IPS DF 4.7 (cell line): ENCODE measurements at regions not wholly inside any gene's neighbourhood (a gene's known extent, or its start where the extent isn't known, plus 50 kb on each side); places are given as distances from the start of the nearest gene placed in this dataset.

ENCODE experiments used
- DNase-seq: peaks from one replicate; pipeline ENCODE4 v3.0.0-alpha.2; 2013; ENCODE audit warnings: low spot score; ENCODE audit errors: extremely low read depth

DNA sequence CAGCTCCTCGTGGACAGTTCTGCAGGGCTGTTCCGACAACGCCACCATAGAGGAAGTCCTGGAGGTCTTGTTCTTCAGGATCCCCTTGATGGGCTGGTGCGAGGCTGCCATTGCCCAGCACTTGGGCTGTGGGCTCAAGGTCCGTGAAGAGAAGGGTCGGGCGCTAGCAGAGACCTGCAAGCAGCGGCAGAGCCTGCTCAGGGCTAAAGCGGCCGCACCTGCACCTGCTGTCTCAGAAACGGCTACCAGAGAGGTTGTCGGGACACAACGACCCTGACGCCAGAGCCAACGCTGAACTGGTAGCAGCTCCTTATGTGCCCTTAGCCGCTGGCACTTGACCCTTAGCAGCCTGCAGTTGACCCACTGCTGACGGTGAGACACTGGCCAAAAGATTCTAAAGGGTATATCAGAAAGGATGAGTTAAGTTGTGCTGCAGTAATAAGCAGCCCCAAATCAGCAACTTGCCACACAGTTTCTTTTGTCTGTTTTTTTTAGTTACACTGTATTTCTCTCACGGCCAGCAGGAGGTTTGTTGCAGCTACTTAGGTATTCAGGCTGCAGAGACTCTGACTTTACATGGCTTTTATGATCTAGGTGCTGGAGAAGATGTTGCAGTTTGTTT lies 55.5 kb upstream of the ST6GAL2 start:
- DNase-seq, result no peak

DNA sequence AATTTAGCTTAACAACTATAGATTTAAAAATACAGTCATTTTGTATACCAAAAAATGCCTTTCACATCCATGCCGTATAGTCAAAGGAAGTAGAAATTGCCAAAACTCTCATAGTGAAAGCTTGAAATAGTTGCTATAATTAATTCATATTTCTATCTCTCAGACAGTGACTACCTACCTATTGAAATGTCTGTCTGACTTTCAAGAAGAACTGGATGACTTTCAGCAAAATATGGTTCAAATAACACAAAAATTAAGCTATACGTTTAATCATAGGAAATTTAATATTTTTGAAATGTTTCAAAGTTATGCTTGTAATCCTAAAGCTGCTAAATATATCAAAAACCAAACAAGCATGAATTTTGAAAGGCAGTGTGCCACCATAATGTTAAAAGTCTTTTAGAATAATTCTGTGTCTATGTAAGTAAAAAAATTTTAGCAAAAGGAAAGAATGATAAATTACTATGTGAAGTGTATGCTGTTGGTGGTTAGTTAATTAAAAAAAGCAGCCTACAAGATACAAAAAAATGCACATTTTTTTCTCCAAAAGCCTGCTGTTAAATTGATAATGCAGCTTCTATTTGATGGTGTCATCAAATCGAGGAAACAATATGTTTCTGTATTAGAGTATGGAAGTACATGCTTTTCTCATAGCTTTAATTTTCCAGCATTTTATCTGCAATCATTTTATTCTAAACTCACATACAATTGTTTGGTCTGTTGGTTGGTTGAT lies 57.7 kb upstream of the ST6GAL2 start:
- DNase-seq, result no peak

DNA sequence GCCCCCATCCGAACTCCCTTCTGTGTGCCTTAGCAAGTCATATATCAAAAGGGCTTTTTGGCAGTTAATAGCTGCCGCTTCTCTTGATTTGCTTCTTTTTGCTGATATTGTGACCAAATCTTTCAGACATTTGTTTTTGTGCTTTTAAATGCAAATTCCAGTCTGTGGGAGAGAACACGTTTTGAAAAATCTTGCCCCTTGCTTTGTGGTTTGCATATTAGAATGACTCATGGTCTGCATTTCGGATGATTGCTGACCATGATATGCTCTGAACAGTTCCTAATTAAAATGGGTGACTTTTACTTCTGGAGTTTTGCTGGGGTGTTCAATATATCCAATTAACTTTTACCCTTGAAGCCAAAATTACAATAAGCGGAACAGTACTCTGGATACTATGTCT lies 58.2 kb upstream of the ST6GAL2 start:
- no peak for DNase-seq

DNA sequence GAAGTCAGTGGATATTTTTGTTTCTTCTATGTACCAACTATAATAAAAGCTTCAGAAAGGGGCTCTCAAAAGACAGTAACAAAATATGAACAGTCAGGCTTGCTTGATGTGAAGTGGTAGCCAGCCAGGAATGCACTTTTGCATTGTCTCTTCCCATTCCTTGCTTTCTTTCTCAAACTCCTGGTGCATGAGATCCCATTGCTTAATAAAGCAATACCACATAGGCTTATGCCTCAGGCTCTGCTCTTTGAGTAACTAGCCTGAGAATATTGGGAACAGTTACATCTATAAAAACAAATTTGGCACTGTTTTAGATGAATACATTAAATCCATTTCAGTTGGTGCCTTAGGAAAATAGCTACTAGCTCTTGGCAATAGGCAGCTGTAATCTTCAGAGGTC lies 62.6 kb upstream of the ST6GAL2 start:
- DNase-seq, result no peak

DNA sequence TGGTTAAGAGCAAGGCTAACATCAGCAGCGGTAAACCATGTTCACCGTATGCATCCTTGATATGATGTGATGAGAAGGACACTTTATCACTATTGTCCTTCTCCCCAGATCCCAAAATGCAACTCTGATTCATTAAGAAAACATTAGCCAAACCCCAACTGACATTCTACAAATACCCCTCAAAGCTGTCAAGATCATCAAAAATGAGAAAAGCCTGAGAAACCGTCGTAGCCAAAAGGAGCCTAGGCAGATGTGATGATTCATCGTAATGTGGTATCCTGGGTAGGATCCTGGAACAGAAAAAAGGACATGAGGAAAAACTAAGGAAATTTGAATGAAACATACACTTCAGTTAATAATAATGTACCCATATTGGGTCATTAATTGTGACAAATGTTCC lies 67.3 kb upstream of the ST6GAL2 start:
- no peak for DNase-seq

DNA sequence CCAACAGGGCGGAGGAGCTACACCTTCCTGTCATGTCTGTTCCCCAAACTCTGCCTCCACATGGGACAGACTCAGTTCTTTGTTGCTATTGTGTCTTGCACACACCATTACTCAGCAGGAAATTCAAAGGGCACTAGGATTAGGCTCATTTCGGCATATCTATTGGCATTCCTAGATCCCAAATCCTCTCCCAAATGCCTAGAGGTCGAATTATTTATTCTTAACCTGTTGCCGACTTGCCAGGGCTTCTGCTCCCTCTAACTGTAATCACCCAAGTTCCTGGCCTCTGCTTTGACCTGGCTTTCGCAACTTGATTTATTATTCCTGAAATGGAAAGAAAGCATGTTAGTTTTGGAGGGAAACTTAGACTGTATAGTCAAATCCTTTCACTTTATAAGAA lies 67.8 kb upstream of the ST6GAL2 start:
- DNase-seq, result no peak

DNA sequence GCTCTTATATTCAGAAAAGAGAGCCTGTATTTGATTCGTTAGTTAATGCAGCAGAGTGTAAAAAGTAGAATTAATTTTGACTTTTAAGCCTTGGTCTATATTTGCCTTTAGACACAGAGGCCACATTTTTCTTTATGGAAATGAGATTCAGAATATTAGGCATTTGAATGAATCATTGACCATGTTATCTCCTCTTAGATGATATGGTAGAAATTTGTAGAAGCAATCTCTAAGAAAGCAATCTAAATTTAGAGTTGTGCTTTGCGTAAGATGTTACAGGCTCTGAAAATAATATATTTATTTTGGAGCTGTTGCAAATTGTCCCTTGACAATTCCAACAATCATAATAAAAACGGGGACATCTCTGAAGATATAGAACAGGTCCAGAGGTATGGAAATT lies 68.3 kb upstream of the ST6GAL2 start:
- DNase-seq, result no peak

DNA sequence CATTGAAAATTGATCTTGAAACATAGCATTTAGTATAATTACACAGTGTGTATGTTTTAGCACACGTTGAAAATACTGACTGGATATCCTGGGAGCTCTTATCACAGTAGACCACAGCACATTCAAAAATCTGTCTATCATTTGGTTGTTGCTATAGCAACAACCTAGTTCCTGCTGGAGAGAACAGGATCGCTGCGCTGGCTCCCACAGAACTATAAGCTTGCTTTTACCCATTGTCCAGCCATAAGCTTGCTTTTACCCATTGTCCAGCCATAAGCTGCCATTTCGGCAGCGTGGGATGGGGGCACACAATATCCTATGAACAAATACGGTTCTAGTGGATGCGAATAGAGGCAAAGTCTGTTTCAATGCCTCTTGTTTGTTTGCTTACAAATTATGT lies 70.4 kb upstream of the ST6GAL2 start:
- no peak for DNase-seq

DNA sequence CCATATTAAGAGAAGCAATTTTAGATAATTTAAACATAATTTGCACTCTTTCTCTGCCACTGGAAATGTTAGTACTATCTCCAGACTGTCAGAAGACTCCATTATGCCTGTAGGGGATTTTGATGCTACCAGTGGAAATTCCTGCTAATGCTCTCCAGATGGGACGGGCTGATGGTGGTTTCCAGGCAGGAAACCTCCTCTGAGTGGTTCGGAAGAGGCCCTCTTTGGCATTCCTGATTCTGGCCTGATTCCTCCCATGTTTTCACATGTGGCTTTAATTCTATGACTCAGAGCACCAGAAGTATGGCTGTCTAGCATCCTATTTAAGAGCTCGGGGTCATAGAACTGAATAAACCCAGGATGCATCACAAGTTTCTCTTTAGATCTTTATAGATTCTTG lies 70.9 kb upstream of the ST6GAL2 start:
- DNase-seq, result no peak

DNA sequence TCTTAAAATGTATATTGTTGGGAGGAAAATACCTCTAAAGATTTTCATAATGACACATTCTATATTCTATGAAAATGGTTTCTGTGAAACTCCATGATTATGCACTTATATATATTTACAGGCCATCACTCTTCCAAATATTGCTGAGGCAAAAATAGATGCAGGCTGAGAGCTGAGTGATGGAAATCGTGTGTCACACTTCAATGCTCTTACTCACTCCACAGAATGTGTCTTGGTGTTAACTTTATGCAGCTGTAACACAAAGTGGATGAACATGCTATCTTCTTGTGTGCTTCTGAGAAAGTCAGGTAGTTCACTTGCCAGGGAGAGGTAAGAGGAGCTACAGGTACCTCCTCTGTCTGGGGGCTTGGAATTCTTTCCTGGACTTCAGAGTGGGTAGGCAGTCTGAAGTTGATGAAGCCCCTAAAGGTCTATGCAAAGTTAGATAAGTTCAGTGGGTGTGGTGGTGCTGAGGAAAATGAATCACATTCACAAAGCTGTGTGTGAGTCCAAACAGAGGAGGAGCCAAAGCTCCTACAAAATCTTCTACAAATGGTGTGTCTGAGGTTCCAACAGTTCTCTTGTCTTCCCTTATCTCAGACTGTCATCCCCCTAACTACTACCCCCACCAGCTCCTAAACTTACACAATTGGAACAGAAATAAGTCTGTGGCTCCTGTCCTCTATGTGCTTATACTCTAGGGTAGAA lies 74.2 kb upstream of the ST6GAL2 start:
- no peak for DNase-seq

DNA sequence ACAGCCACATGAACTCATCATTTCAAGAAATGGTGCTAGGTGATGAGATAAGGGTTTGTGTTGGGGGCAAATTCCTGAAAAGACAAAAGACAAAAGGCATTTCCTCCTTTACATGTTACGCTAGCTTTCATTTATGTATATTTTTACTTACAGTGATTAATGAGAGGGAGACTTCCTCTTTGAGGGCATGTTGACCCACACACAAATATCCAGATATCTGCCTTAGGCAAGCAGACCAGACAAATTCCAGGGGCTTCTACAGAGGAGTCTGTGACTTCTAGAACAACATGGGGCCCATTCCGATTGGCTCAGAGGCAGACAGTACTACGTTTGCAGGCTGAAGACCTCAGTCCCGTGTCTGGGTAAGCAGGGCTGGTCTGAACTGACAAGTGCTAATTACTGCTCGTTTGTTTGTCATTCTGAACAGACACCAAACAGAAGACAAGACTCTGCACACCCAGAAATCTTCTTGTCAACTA lies 74.8 kb upstream of the ST6GAL2 start:
- DNase-seq, result no peak

DNA sequence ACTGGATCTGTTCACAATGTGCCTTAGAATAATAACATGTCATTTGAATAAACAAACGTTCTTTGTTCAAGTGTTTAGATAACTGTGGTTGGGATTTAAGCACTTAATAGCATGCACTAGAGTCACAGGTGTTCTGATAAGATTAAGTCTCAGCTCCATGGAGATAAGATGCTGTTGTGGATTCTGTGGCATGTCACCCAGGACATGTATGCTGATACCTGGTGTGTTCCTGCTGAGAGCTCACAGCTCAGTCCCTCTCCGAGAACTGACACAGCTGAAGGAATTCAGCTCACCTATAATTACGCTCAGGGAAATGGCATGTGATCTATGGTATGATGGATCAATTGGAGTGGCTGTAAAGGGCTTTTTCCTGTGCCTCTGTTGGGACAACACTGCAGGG lies 75.4 kb upstream of the ST6GAL2 start:
- no peak for DNase-seq

DNA sequence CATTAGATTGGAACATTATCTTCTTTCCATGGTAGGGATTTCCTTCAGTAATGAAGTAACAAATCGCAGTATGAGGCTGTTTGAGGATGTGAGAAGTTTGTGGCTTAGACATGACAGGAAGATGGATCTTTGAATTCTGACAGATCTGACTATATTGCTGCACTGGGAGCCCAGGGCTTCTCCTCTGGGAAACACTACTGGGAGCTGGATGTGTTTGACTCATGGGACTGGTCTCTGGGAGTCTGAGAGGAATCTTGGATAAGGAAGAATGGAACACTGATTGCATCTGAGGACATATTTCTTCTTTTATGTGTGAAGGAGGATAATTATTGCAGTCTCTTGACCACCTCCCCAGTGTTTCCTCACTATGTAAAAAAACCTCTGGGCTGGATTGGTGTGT lies 77.2 kb upstream of the ST6GAL2 start:
- DNase-seq, result no peak

DNA sequence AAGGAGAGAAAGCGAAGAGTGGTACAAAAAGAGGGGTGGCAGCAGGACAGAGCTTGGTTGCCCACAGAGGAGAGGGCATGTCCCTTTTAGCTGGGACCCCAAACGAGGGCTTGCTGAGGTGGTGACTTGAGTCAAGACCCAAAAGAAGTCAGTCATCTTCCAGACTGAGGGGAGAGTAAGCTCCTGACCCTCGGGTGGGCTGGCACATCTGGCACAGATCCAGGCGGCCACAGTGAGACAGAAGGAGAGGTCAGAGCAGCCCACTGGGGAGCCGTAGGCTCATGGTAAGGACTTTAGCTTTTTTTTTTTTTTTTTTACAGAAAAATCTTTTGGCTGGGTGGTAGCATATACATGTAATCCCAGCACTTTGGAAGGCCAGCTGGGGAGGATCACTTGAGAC lies 77.9 kb upstream of the ST6GAL2 start:
- DNase-seq, result no peak

DNA sequence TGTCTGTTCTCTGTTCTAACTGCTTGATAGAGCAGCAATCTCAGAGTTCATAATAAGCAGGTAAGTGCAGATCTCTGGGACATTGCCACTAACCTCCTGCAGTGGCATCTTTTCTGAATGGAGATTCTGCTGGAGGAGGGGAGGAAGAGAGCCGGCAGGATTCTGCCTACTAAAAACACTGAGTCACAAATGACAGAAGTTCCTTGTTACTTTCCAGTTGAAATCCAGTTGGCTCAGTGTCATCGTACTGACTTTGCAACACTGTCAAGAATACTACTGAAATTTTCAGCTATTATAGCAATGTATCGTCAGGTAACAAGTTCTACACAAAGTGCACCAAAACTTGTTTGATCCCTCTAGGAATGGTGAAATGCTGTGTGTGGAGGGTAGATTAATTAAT lies 79.6 kb upstream of the ST6GAL2 start:
- no peak for DNase-seq

DNA sequence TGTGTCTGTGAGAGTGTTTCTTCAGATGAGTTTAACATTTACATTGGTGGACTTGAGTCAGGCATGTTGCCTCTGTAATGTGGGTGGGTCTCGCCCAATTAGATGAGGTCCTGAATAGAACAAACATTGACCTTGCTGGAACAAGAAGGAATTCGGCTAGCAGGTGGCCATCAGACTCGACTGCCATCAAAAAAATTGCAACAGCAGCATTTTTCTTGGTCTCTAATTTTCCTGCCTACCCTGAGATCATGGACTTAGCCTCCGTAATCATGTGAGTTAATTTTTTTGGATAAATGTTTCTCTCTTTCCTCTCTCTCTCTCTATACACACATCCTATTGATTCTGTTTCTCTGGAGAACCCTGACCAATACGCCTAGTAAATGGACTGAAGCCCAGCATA lies 83.8 kb upstream of the ST6GAL2 start:
- DNase-seq, result no peak

DNA sequence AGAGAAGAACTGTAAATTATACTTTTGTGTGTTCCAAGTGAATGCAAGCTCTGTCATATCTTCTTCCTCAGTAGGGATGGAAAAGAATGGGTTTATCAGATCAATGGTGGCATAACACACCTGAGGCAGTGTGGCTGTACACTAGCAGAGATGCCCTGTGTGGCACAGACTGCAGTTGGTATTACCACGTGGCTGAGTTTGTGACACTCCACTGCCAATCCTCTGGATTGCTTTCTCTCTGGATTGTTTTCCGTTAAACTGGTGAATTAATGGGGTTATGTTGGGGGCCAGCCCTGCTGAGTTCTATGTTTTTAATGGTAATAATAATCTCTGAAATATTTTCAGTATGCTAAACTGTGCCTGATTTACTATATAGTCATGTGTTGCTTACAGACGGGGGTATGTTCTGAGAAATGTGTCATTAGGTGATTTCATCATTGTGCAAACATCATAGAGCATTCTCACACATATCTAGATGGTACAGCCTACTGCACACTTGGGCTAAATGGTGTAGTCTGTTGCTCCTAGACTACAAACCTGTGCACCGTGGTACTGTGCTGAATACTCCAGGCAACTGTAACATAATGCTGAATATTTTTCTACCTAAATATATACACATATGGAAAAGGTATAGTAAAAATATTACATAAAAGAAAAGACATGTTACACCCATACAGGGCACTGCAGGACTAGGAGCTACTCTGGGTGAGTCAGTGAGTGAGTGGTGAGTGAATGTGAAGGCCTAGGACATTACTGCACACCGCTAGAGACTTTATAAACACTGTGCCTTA lies 84.7 kb upstream of the ST6GAL2 start:
- DNase-seq, result no peak

DNA sequence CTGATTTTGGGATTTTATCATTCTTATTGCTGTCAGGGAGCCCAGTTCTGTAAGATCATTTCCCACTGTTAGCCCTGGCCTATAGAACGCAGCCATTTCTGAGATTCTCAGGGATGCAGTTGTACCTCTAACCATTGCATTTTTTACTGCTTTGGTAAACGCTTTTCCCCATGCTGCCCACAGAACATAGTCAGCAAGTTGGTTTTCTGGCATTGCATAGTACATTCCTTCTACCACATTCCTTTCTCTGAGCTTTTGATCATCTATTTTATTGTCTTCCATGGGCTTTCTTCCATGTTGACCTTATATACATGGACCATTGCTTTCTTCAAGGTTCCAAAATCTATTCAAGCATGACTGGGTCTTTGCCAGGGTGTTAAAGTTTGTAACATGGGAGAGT lies 86.8 kb upstream of the ST6GAL2 start:
- no peak for DNase-seq

DNA sequence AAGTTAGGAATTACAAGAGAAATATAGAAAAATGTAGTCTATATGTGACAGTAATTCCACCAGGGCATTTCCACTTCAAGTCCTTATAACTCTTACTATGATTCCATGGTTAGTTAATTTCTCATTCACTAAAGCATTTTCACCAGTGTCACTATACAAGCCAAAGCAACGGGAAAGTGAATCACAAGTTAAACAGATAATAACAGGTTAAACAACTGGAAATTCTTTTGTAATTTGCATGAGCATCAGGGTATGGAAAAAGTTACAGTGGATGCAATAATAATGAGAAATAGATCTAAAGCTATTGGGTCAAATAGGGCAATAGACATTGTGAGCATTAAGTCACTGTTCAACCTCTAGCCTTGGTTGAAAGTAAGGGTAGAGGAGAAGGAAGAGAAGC lies 88.9 kb upstream of the ST6GAL2 start:
- DNase-seq, result no peak

DNA sequence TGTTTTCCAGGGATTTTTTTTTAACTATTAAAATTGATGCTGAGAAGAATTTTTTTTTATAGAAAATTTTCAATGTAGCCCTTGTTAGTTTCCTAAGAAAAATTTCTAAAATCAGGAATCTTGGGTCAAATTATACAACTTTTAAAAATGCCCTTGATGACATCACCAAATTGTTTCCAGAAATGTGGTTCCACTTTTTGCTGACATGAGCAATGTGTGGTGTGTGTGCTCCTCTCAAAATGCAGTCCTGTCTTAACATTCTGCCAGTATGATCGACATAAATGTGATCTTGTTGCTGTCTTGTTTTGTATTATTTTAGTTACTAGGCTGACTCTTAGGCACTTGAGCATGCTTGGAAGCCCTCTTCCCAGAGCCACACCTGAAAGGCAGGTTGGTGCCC lies 89.7 kb upstream of the ST6GAL2 start:
- DNase-seq, result no peak

DNA sequence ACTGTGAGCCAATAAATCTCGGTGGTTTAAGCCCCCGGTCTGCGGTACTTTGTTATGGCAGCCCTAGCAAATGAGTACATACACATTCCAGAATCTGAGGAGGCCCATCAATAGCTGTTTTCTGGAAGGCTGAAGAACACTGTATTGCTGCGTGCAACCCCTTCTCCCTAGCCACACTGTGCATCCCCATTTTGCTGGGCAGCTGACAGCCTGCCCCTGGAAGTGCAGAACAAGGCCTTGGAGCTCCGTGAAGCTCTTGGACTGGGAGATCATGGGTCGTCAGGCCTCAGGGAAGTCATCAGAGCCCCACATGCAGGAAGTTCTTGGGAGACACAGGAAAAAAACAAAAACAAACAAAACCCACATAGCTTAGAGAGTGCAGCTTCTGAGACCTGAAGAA lies 90.6 kb upstream of the ST6GAL2 start:
- DNase-seq, result no peak

DNA sequence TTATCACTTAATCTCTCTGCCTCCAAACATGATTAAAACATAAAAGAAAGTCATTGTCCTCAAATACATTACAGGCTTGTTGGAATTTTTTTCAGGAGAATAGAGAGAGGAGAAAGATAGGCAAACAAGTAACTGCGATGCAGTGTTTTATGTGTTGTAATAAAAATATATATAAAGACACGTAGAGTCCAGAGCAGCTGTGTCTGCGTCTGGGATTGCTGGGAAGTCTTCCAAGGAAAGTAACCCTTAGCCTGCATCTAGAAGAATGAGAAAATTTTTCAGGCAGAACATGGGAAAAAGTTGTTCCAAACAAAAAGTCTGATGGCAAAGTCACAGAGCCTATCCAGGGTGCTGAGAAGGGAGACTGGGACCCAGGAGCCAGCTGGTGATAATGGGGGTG lies 91.8 kb upstream of the ST6GAL2 start:
- DNase-seq, result no peak
